CD14-positive monocyte (primary cell): ENCODE measurements at regions not wholly inside any gene's neighbourhood (a gene's known extent, or its start where the extent isn't known, plus 50 kb on each side); places are given as distances from the start of the nearest gene placed in this dataset.

ENCODE experiments used
- DNase-seq, 3 donors: peaks; one replicate each; pipeline ENCODE4 v3.0.0-alpha.2; 2011 to 2022
- H2AFZ ChIP-seq: 2 replicates; pipeline ENCODE4 v1.6.0; 2012; ENCODE audit warnings: mild to moderate bottlenecking, low read depth, low read length, inconsistent platforms; ENCODE audit not compliant: insufficient read depth, poor library complexity, severe bottlenecking
- H3K27ac ChIP-seq, 2 donors: 1 replicate in 1 of 2; 2 replicates in 1 of 2; pipeline ENCODE4 v1.5.1; 2012 to 2013; ENCODE audit warnings: low read length in 2 of 2, control low read depth in 1 of 2, inconsistent platforms in 1 of 2, low read depth in 1 of 2, mild to moderate bottlenecking in 1 of 2
- H3K27me3 ChIP-seq, 2 donors: one replicate each; pipeline versions ENCODE4 v1.6.0 to v1.6.1; 2011 to 2013; ENCODE audit warnings: low read length in 2 of 2; ENCODE audit not compliant: control insufficient read depth in 2 of 2, insufficient read depth in 2 of 2
- H3K36me3 ChIP-seq, 2 donors: replicated peaks in 1 of 2; 1 replicate in 1 of 2; 2 replicates in 1 of 2; pipeline versions ENCODE4 v1.5.1 to v1.6.1; 2012 to 2013; ENCODE audit warnings: low read length in 2 of 2, control low read depth in 1 of 2, inconsistent platforms in 1 of 2, mild to moderate bottlenecking in 1 of 2; ENCODE audit not compliant: insufficient read depth in 2 of 2, control insufficient read depth in 1 of 2
- H3K4me1 ChIP-seq, 2 donors: 1 replicate in 1 of 2; 2 replicates in 1 of 2; pipeline versions ENCODE4 v1.5.1 to v1.6.1; 2012 to 2013; ENCODE audit warnings: low read length in 2 of 2, control low read depth in 1 of 2, inconsistent platforms in 1 of 2, mild to moderate bottlenecking in 1 of 2, moderate library complexity in 1 of 2; ENCODE audit not compliant: insufficient read depth in 2 of 2, control insufficient read depth in 1 of 2
- H3K4me2 ChIP-seq: replicated peaks from 2 replicates; pipeline ENCODE3; 2012; ENCODE audit warnings: low read length, moderate library complexity, mild to moderate bottlenecking; ENCODE audit not compliant: poor library complexity, severe bottlenecking; ENCODE audit errors: extremely low read depth
- H3K4me3 ChIP-seq, 3 experiments: fragments of 200-600 bp in 1 of 3; sonication (generic) in 1 of 3; replicated peaks in 1 of 3; 1 replicate in 2 of 3; 2 replicates in 1 of 3; pipeline ENCODE4 v1.5.1; 2011 to 2013; ENCODE audit warnings: low read length in 3 of 3, mild to moderate bottlenecking in 3 of 3, control low read depth in 2 of 3, low read depth in 2 of 3, inconsistent platforms in 1 of 3, moderate library complexity in 1 of 3
- H3K79me2 ChIP-seq: 2 replicates; pipeline ENCODE4 v1.6.0; 2012; ENCODE audit warnings: mild to moderate bottlenecking, control low read depth, inconsistent platforms, low read length, moderate library complexity; ENCODE audit not compliant: insufficient read depth
- H3K9ac ChIP-seq: 2 replicates; pipeline ENCODE4 v1.6.0; 2017; ENCODE audit warnings: low read length, mild to moderate bottlenecking; ENCODE audit not compliant: insufficient read depth, poor library complexity, severe bottlenecking
- H3K9me3 ChIP-seq, 2 donors: replicated peaks in 1 of 2; 1 replicate in 1 of 2; 2 replicates in 1 of 2; pipeline versions ENCODE4 v1.5.1 to v1.6.1; 2012 to 2013; ENCODE audit warnings: low read length in 2 of 2, control low read depth in 1 of 2; ENCODE audit not compliant: control insufficient read depth in 1 of 2, insufficient read depth in 1 of 2
- H4K20me1 ChIP-seq: 2 replicates; pipeline ENCODE4 v1.6.0; 2012; ENCODE audit warnings: mild to moderate bottlenecking, low read length, control low read depth, moderate library complexity; ENCODE audit not compliant: insufficient read depth
- H3K27ac Mint-ChIP-seq, 7 donors: one replicate each; pipeline ENCODE4 v1.8.0; 2020; ENCODE audit warnings: mild to moderate bottlenecking in 7 of 7, mixed read lengths in 7 of 7, moderate library complexity in 6 of 7, inconsistent platforms in 2 of 7
- H3K27me3 Mint-ChIP-seq, 3 donors: one replicate each; pipeline ENCODE4 v1.8.0; 2021 to 2022; ENCODE audit warnings: low read depth in 3 of 3, mild to moderate bottlenecking in 3 of 3, mixed read lengths in 3 of 3, moderate library complexity in 3 of 3, inconsistent platforms in 1 of 3
- H3K36me3 Mint-ChIP-seq, 2 donors: one replicate each; pipeline ENCODE4 v1.8.0; 2020; ENCODE audit warnings: mixed read lengths in 2 of 2, inconsistent platforms in 1 of 2, mild to moderate bottlenecking in 1 of 2
- H3K4me1 Mint-ChIP-seq: one replicate; pipeline ENCODE4 v1.8.0; 2020; ENCODE audit warnings: mild to moderate bottlenecking, mixed read lengths
- H3K4me3 Mint-ChIP-seq, 2 donors: one replicate each; pipeline ENCODE4 v1.8.0; 2020; ENCODE audit warnings: mild to moderate bottlenecking in 2 of 2, mixed read lengths in 2 of 2, moderate library complexity in 1 of 2
- H3K9me3 Mint-ChIP-seq, 7 donors: one replicate each; pipeline ENCODE4 v1.8.0; 2020 to 2022; ENCODE audit warnings: mixed read lengths in 7 of 7, mild to moderate bottlenecking in 6 of 7, moderate library complexity in 6 of 7, inconsistent platforms in 2 of 7
- CTCF ChIP-seq: fragments of 200-600 bp; IDR thresholded peaks from one replicate; pipeline ENCODE4 v1.8.0; 2022; ENCODE audit warnings: antibody characterized with exemption, mild to moderate bottlenecking
- WGBS: methylation state at CpG from one replicate; pipeline ENCODE4 v1.1.5; 2013; ENCODE audit warnings: missing lambda C conversion rate; ENCODE audit not compliant: insufficient coverage; 5-methylcytosine and 5-hydroxymethylcytosine counted together
- intact Hi-C, 2 donors: fragments of 100-400 bp; cut with micrococcal nuclease; formaldehyde crosslinking; loops; one replicate each; pipeline versions ENCODE4 v1.15.0 to v1.15.1; 2023

- Mint-ChIP-seq H3K27ac (no peak overlapping the region), H3K36me3 (no peaks in the 10 kb centered on the region), H3K4me3 (no peak overlapping the region), H3K9me3 (peaks cover 2 to 12% (median 5%) of the 10 kb centered on the region in 7 donors), H3K4me1 (no peaks in the 10 kb centered on the region), H3K27me3 (peaks cover 0 to 2% (median 0%) of the 10 kb centered on the region in 3 donors)
- TF ChIP-seq CTCF, result no peak
- intact Hi-C loops, result no loop called here
- no peaks in the 10 kb centered on the region for H3K36me3 ChIP-seq
- H3K4me3 ChIP-seq, result no peak overlapping the region
- H3K9me3 ChIP-seq, result peaks cover 0 to 4% of the 10 kb centered on the region in 2 donors
- H3K9ac ChIP-seq, result no peak overlapping the region
- no peak overlapping the region for H3K27ac ChIP-seq
- H2AFZ ChIP-seq, result no peak overlapping the region
- DNase-seq, result no peak
- no peaks in the 10 kb centered on the region for H3K27me3 ChIP-seq
- H3K4me2 ChIP-seq, result no peak overlapping the region
- no peaks in the 10 kb centered on the region for H4K20me1 ChIP-seq
- H3K79me2 ChIP-seq, result no peaks in the 10 kb centered on the region
- no CpG with 5 or more reads among the region's 2 CpGs for WGBS
- no peaks in the 10 kb centered on the region for H3K4me1 ChIP-seq
These were observed 486.7 kb downstream of the EFNA5 start for GRCh38 chr5:107184066-107184465.

GRCh38 chr5:107170620-107171019 lies 500.1 kb downstream of the EFNA5 start:
- Mint-ChIP-seq H3K9me3 (peaks cover 14 to 32% (median 21%) of the 10 kb centered on the region in 7 donors), H3K27ac (no peak overlapping the region), H3K4me3 (no peak overlapping the region), H3K4me1 (no peaks in the 10 kb centered on the region), H3K36me3 (no peaks in the 10 kb centered on the region), H3K27me3 (peaks cover 0 to 3% (median 2%) of the 10 kb centered on the region in 3 donors)
- 86% methylated on average over 1 of the region's 3 CpGs for WGBS
- Histone ChIP-seq H3K4me3 (no peak overlapping the region), H2AFZ (no peak overlapping the region), H3K9me3 (peaks cover 11 to 41% of the 10 kb centered on the region in 2 donors), H3K36me3 (no peaks in the 10 kb centered on the region), H3K4me2 (no peak overlapping the region), H3K4me1 (no peaks in the 10 kb centered on the region), H3K79me2 (no peaks in the 10 kb centered on the region), H4K20me1 (no peaks in the 10 kb centered on the region), H3K27ac (no peak overlapping the region), H3K9ac (no peak overlapping the region), H3K27me3 (no peaks in the 10 kb centered on the region)
- DNase-seq, result no peak
- TF ChIP-seq CTCF, result no peak
- intact Hi-C loops, result no loop called here
